NCI-H146 treated with DMSO at 0.1 percent for 48 hours (cell line): ENCODE measurements at regions not wholly inside any gene's neighbourhood (a gene's known extent, or its start where the extent isn't known, plus 50 kb on each side); places are given as distances from the start of the nearest gene placed in this dataset.

Experiments used
- DNase-seq: peaks from one replicate; lab custom pipeline; 2025; ENCODE audit not compliant: unreplicated experiment; lab: John Stamatoyannopoulos, UW

GRCh38 chr15:95916568-95916967 is 413.9 kb upstream of the NR2F2 start:
- no peak for DNase-seq

- DNase-seq, result no peak
These were observed 412.0 kb upstream of the NR2F2 start for GRCh38 chr15:95918525-95918924.

- DNase-seq, result no peak
These were observed 411.0 kb upstream of the NR2F2 start for GRCh38 chr15:95919460-95919859.

- no peak for DNase-seq
These were observed 409.1 kb upstream of the NR2F2 start for GRCh38 chr15:95921404-95921803.

GRCh38 chr15:95922431-95922830 is 408.1 kb upstream of the NR2F2 start:
- no peak for DNase-seq

- DNase-seq, result no peak
These were observed 406.7 kb upstream of the NR2F2 start for GRCh38 chr15:95923792-95924191.

- DNase-seq, result no peak
These were observed 401.7 kb upstream of the NR2F2 start for GRCh38 chr15:95928822-95929221.

- no peak for DNase-seq
These were observed 401.2 kb upstream of the NR2F2 start for GRCh38 chr15:95929232-95929846.

- no peak for DNase-seq
These were observed 399.7 kb upstream of the NR2F2 start for GRCh38 chr15:95930659-95931375.

GRCh38 chr15:95931619-95932018 is 398.9 kb upstream of the NR2F2 start:
- DNase-seq, result no peak

GRCh38 chr15:95932141-95932540 is 398.4 kb upstream of the NR2F2 start:
- DNase-seq, result no peak

- no peak for DNase-seq
These were observed 397.8 kb upstream of the NR2F2 start for GRCh38 chr15:95932676-95933075.

- DNase-seq, result no peak
These were observed 394.6 kb upstream of the NR2F2 start for GRCh38 chr15:95935852-95936251.

- DNase-seq, result no peak
These were observed 393.4 kb upstream of the NR2F2 start for GRCh38 chr15:95937128-95937528.

GRCh38 chr15:95940431-95940985 is 390.0 kb upstream of the NR2F2 start:
- DNase-seq, result no peak

GRCh38 chr15:95944193-95944592 is 386.3 kb upstream of the NR2F2 start:
- DNase-seq, result no peak

- DNase-seq, result no peak
These were observed 385.7 kb upstream of the NR2F2 start for GRCh38 chr15:95944661-95945255.

- DNase-seq, result no peak
These were observed 384.3 kb upstream of the NR2F2 start for GRCh38 chr15:95946241-95946640.

- no peak for DNase-seq
These were observed 383.6 kb upstream of the NR2F2 start for GRCh38 chr15:95946926-95947325.

GRCh38 chr15:95948411-95948810 is 382.1 kb upstream of the NR2F2 start:
- DNase-seq, result no peak

GRCh38 chr15:95953032-95953431 is 377.5 kb upstream of the NR2F2 start:
- no peak for DNase-seq

- no peak for DNase-seq
These were observed 372.6 kb upstream of the NR2F2 start for GRCh38 chr15:95957861-95958260.
